ENCODE measurements at regions not wholly inside any gene's neighbourhood (a gene's known extent, or its start where the extent isn't known, plus 50 kb on each side); places are given as distances from the start of the nearest gene placed in this dataset.

- no peaks in the 10 kb centered on the region for H3K27me3 ChIP-seq (ENCODE audit: insufficient read depth, poor library complexity, severe bottlenecking)
- DNase-seq (ENCODE audit: low read depth in 1 of 2, low spot score in 1 of 2) = no peak
- TF ChIP-seq, protein P1, sequence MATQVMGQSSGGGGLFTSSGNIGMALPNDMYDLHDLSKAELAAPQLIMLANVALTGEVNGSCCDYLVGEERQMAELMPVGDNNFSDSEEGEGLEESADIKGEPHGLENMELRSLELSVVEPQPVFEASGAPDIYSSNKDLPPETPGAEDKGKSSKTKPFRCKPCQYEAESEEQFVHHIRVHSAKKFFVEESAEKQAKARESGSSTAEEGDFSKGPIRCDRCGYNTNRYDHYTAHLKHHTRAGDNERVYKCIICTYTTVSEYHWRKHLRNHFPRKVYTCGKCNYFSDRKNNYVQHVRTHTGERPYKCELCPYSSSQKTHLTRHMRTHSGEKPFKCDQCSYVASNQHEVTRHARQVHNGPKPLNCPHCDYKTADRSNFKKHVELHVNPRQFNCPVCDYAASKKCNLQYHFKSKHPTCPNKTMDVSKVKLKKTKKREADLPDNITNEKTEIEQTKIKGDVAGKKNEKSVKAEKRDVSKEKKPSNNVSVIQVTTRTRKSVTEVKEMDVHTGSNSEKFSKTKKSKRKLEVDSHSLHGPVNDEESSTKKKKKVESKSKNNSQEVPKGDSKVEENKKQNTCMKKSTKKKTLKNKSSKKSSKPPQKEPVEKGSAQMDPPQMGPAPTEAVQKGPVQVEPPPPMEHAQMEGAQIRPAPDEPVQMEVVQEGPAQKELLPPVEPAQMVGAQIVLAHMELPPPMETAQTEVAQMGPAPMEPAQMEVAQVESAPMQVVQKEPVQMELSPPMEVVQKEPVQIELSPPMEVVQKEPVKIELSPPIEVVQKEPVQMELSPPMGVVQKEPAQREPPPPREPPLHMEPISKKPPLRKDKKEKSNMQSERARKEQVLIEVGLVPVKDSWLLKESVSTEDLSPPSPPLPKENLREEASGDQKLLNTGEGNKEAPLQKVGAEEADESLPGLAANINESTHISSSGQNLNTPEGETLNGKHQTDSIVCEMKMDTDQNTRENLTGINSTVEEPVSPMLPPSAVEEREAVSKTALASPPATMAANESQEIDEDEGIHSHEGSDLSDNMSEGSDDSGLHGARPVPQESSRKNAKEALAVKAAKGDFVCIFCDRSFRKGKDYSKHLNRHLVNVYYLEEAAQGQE (IDR thresholded peaks at IDR 0.05; ENCODE audit: insufficient replicate concordance, low read depth) = no peak
- no peak for TF ChIP-seq GABPA (IDR thresholded peaks at IDR 0.05; ENCODE audit: low read depth)
- TF ChIP-seq, protein P2, sequence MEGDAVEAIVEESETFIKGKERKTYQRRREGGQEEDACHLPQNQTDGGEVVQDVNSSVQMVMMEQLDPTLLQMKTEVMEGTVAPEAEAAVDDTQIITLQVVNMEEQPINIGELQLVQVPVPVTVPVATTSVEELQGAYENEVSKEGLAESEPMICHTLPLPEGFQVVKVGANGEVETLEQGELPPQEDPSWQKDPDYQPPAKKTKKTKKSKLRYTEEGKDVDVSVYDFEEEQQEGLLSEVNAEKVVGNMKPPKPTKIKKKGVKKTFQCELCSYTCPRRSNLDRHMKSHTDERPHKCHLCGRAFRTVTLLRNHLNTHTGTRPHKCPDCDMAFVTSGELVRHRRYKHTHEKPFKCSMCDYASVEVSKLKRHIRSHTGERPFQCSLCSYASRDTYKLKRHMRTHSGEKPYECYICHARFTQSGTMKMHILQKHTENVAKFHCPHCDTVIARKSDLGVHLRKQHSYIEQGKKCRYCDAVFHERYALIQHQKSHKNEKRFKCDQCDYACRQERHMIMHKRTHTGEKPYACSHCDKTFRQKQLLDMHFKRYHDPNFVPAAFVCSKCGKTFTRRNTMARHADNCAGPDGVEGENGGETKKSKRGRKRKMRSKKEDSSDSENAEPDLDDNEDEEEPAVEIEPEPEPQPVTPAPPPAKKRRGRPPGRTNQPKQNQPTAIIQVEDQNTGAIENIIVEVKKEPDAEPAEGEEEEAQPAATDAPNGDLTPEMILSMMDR (IDR thresholded peaks at IDR 0.05; ENCODE audit: insufficient read depth, low read length) = no peak
- TF ChIP-seq SPI1 (IDR thresholded peaks at IDR 0.05; ENCODE audit: borderline replicate concordance, low read depth) = no peak
- no peak for TF ChIP-seq POLR2AphosphoS5 (IDR thresholded peaks at IDR 0.05; ENCODE audit: low read depth)
- H3K4me3 ChIP-seq (replicated peaks; ENCODE audit: insufficient read depth, low read length) = no peak overlapping the region
- no peak overlapping the region for H3K27ac ChIP-seq (replicated peaks)
Observed at GRCh38 chr5:143695244-143695864, 116.6 kb upstream of the HMHB1 start.

DNA sequence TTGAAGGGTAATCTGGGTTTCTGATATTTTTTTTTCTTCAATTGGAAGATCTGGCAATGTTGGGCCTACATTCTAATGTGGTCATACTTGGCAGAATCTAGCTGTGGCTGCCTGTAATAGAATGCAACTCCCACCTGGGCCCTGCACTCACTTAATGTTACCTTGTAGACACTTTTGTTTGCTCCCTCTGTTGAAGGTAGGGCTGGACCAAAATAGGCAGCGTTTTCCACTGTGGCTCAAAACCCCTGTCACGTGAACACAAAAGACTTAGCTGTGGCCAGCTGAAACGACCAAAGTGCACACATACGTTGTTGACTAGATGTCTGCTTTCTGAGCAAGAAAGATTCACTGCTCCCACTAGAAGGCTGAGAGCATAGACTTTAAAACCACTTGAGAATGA, 117.6 kb upstream of the HMHB1 start:
- Histone ChIP-seq H3K27ac (replicated peaks) (no peak overlapping the region), H3K27me3 (ENCODE audit: insufficient read depth, poor library complexity, severe bottlenecking) (no peaks in the 10 kb centered on the region), H3K4me3 (replicated peaks; ENCODE audit: insufficient read depth, low read length) (no peak overlapping the region)
- no peak for TF ChIP-seq GABPA (IDR thresholded peaks at IDR 0.05; ENCODE audit: low read depth)
- no peak for TF ChIP-seq POLR2AphosphoS5 (IDR thresholded peaks at IDR 0.05; ENCODE audit: low read depth)
- TF ChIP-seq, protein P1 (IDR thresholded peaks at IDR 0.05; ENCODE audit: insufficient replicate concordance, low read depth) = no peak
- TF ChIP-seq, protein P2 (IDR thresholded peaks at IDR 0.05; ENCODE audit: insufficient read depth, low read length) = no peak
- TF ChIP-seq SPI1 (IDR thresholded peaks at IDR 0.05; ENCODE audit: borderline replicate concordance, low read depth) = no peak
- no peak for DNase-seq (ENCODE audit: low read depth in 1 of 2, low spot score in 1 of 2)

DNA sequence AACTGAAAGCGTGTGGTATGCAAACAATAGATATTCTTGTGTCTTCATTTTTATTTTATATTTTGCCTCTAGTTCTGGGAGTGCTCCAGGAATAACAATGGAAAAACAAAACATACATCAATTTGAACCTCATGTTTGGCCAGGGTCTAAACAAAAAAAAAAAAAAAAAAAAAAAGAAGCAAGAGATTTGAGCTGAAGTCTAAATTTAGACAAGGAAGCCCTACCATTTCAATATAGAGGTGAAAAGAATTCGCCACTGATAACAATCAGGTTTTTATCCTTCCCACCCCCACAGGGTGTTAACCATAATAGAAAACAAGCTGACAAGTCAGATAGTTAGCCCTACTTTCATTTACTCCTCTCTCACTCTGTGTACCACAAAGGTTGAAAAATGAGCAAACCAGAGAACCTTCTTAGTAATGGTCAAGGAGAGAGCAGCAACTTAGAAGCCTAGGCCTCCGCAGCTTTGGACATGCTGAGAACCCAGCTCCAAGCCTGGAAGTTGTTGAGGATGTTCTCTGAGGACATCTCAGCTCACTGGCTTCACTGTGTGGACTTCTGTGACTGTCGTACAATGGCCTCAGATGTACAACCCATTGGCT, 118.2 kb upstream of the HMHB1 start:
- no peak overlapping the region for H3K27ac ChIP-seq (replicated peaks)
- no peaks in the 10 kb centered on the region for H3K27me3 ChIP-seq (ENCODE audit: insufficient read depth, poor library complexity, severe bottlenecking)
- TF ChIP-seq GABPA (IDR thresholded peaks at IDR 0.05; ENCODE audit: low read depth) (no peak), SPI1 (IDR thresholded peaks at IDR 0.05; ENCODE audit: borderline replicate concordance, low read depth) (no peak), POLR2AphosphoS5 (IDR thresholded peaks at IDR 0.05; ENCODE audit: low read depth) (no peak)
- TF ChIP-seq, protein P1 (IDR thresholded peaks at IDR 0.05; ENCODE audit: insufficient replicate concordance, low read depth) = no peak
- TF ChIP-seq, protein P2 (IDR thresholded peaks at IDR 0.05; ENCODE audit: insufficient read depth, low read length) = no peak
- DNase-seq (ENCODE audit: low read depth in 1 of 2, low spot score in 1 of 2) = no peak
- H3K4me3 ChIP-seq (replicated peaks; ENCODE audit: insufficient read depth, low read length) = no peak overlapping the region

Measured in HL-60 (cell line).